Loucy (cell line): ENCODE measurements at regions not wholly inside any gene's neighbourhood (a gene's known extent, or its start where the extent isn't known, plus 50 kb on each side); places are given as distances from the start of the nearest gene placed in this dataset.

Source experiments
- CTCF ChIP-seq: fragments of 200-600 bp; sonication (generic); conservative IDR thresholded peaks from 2 replicates; pipeline ENCODE4 v1.5.1; 2014; ENCODE audit warnings: mild to moderate bottlenecking, antibody characterized with exemption, low read length
- EZH2phosphoT487 ChIP-seq: fragments of 200-600 bp; IDR thresholded peaks from 2 replicates; pipeline ENCODE4 v1.6.1; 2018; ENCODE audit warnings: antibody characterized with exemption, mild to moderate bottlenecking, moderate library complexity, borderline replicate concordance

- TF ChIP-seq CTCF (no peak), EZH2phosphoT487 (no peak)
Observed at GRCh38 chr16:61320791-61321190, 715.4 kb downstream of the CDH8 start.
